OCI-LY7 (cell line): ENCODE measurements at regions not wholly inside any gene's neighbourhood (a gene's known extent, or its start where the extent isn't known, plus 50 kb on each side); places are given as distances from the start of the nearest gene placed in this dataset.
"Not testable (repeated sequence)": the region's sequence is repeated elsewhere in the genome, so short reads cannot be mapped to it uniquely, and the experiment has no call there.

Experiments used
- BruUV-seq: library from RNA; stranded (reverse); fragments of 400-500 nt; replicated peaks from 2 replicates; lab custom pipeline; 2021; lab: Mats Ljungman, UMichigan
- CTCF ChIA-PET: fragments of 300-600 bp; sonication (Branson Sonifier 250); formaldehyde crosslinking; loops from one replicate; lab custom pipeline; 2022; ENCODE audit warnings: antibody characterized with exemption; ENCODE audit not compliant: unreplicated experiment; lab: Charles Lee
- POLR2A ChIA-PET: fragments of 300-600 bp; sonication (Branson Sonifier 250); formaldehyde crosslinking; loops from one replicate; lab custom pipeline; 2022; ENCODE audit warnings: antibody characterized with exemption; lab: Charles Lee
- DNase-seq: peaks from one replicate; pipeline ENCODE4 v3.0.0-alpha.2; 2015; ENCODE audit warnings: low spot score
- H2AFZ ChIP-seq: fragments of 200-600 bp; sonication (generic), shearing (Covaris generic); 2 replicates; pipeline ENCODE4 v1.6.1; 2014; ENCODE audit warnings: mild to moderate bottlenecking, antibody characterized with exemption, low read length, moderate library complexity
- H3K27ac ChIP-seq: fragments of 200-600 bp; sonication (generic); 2 replicates; pipeline ENCODE4 v1.5.1; 2014; ENCODE audit warnings: mixed run types, low read depth, mild to moderate bottlenecking, moderate library complexity, low read length, inconsistent platforms; ENCODE audit not compliant: poor library complexity, severe bottlenecking
- H3K36me3 ChIP-seq: fragments of 200-600 bp; sonication (generic); 2 replicates; pipeline ENCODE4 v1.6.1; 2014; ENCODE audit warnings: mild to moderate bottlenecking, antibody characterized with exemption, low read length, moderate library complexity, mixed read lengths; ENCODE audit not compliant: insufficient read depth
- H3K4me1 ChIP-seq: fragments of 200-600 bp; sonication (generic); 2 replicates; pipeline ENCODE4 v1.5.1; 2014; ENCODE audit warnings: mild to moderate bottlenecking, low read length; ENCODE audit not compliant: insufficient read depth, poor library complexity, severe bottlenecking
- H3K4me2 ChIP-seq: fragments of 200-600 bp; sonication (generic); 2 replicates; pipeline ENCODE4 v1.6.1; 2014; ENCODE audit warnings: mild to moderate bottlenecking, low read length
- H3K4me3 ChIP-seq: fragments of 200-600 bp; sonication (generic); 2 replicates; pipeline ENCODE4 v1.5.1; 2014; ENCODE audit warnings: mild to moderate bottlenecking, low read depth, low read length; ENCODE audit not compliant: poor library complexity, severe bottlenecking
- H3K79me2 ChIP-seq: fragments of 200-600 bp; sonication (generic); 2 replicates; pipeline ENCODE4 v1.6.1; 2016; ENCODE audit warnings: low read depth, mild to moderate bottlenecking, low read length, moderate library complexity, mixed read lengths; ENCODE audit not compliant: insufficient read depth
- H3K9me2 ChIP-seq: fragments of 200-600 bp; sonication (generic); 2 replicates; pipeline ENCODE4 v1.6.1; 2016; ENCODE audit warnings: mild to moderate bottlenecking, low read length, mixed read lengths; ENCODE audit not compliant: insufficient read depth
- H3K9me3 ChIP-seq: fragments of 200-600 bp; sonication (generic); 2 replicates; pipeline ENCODE4 v1.6.1; 2014; ENCODE audit warnings: mild to moderate bottlenecking, mixed run types, low read length, mixed read lengths
- H4K20me1 ChIP-seq: fragments of 200-600 bp; sonication (generic); 2 replicates; pipeline ENCODE4 v1.6.1; 2014; ENCODE audit warnings: mild to moderate bottlenecking, antibody characterized with exemption, low read length, moderate library complexity, mixed read lengths; ENCODE audit not compliant: insufficient read depth
- intact Hi-C: fragments of 100-400 bp; cut with micrococcal nuclease; formaldehyde crosslinking; loops from one replicate; pipeline ENCODE4 v1.10.0; 2022; ENCODE audit not compliant: unreplicated experiment

GRCh38 chr7:150125831-150126230, 197.3 kb upstream of the LRRC61 start:
- H3K4me3 ChIP-seq, H2AFZ ChIP-seq, DNase-seq, H3K36me3 ChIP-seq, BruUV-seq, H3K4me2 ChIP-seq, H3K79me2 ChIP-seq, POLR2A ChIA-PET, H4K20me1 ChIP-seq, H3K9me3 ChIP-seq, H3K27ac ChIP-seq, H3K4me1 ChIP-seq, intact Hi-C loops, CTCF ChIA-PET, H3K9me2 ChIP-seq: not testable (repeated sequence)

- H3K4me3 ChIP-seq, intact Hi-C loops, H4K20me1 ChIP-seq, H3K36me3 ChIP-seq, CTCF ChIA-PET, POLR2A ChIA-PET, H3K9me2 ChIP-seq, BruUV-seq, H3K9me3 ChIP-seq, H3K4me2 ChIP-seq, H3K4me1 ChIP-seq, H3K27ac ChIP-seq, H3K79me2 ChIP-seq, DNase-seq, H2AFZ ChIP-seq: not testable (repeated sequence)
These were observed 188.7 kb upstream of the LRRC61 start for GRCh38 chr7:150134451-150134850.

DNA sequence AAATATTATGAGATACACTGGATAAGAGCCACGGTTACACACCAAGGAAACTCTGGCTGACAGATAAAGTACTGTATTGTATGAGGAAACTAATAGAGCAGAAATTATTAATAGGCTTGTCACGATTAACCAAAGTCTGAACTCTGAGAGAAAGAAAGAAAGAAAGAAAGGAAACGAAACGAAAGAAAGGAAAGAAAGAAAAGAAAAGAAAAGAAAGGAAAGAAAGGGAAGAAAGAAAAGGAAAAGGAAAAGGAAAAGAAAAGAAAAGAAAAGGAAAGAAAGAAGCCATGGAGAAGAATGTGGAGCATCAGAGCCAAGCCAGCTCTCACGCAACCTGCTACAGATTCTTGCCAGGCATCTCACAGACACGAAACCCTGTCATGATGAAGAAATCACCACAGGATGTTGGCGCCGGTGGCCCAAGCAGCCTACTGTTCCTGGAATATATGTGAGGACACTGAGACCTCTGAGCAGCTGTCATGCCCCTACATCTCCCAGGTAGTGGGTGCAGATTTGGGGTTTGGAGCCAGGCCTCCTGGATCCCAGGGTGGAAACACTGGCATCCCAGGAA, 187.4 kb upstream of the LRRC61 start:
- H3K4me1 ChIP-seq, H3K36me3 ChIP-seq, H3K9me3 ChIP-seq, CTCF ChIA-PET, DNase-seq, H3K27ac ChIP-seq, H2AFZ ChIP-seq, H3K79me2 ChIP-seq, POLR2A ChIA-PET, H3K4me3 ChIP-seq, H3K9me2 ChIP-seq, H3K4me2 ChIP-seq, intact Hi-C loops, BruUV-seq, H4K20me1 ChIP-seq: not testable (repeated sequence)

- H3K9me2 ChIP-seq, H3K36me3 ChIP-seq, H4K20me1 ChIP-seq, H3K79me2 ChIP-seq, H2AFZ ChIP-seq, POLR2A ChIA-PET, DNase-seq, H3K27ac ChIP-seq, H3K9me3 ChIP-seq, CTCF ChIA-PET, H3K4me1 ChIP-seq, H3K4me2 ChIP-seq, BruUV-seq, intact Hi-C loops, H3K4me3 ChIP-seq: not testable (repeated sequence)
These were observed 183.3 kb upstream of the LRRC61 start for GRCh38 chr7:150139840-150140239.

- H3K9me2 ChIP-seq, intact Hi-C loops, H3K36me3 ChIP-seq, H3K4me2 ChIP-seq, DNase-seq, POLR2A ChIA-PET, H4K20me1 ChIP-seq, H2AFZ ChIP-seq, BruUV-seq, H3K4me3 ChIP-seq, H3K4me1 ChIP-seq, H3K79me2 ChIP-seq, H3K27ac ChIP-seq, CTCF ChIA-PET, H3K9me3 ChIP-seq: not testable (repeated sequence)
These were observed 181.4 kb upstream of the LRRC61 start for GRCh38 chr7:150141525-150142345.

- POLR2A ChIA-PET, DNase-seq, H3K4me2 ChIP-seq, H3K9me2 ChIP-seq, intact Hi-C loops, CTCF ChIA-PET, H4K20me1 ChIP-seq, H3K36me3 ChIP-seq, H3K4me3 ChIP-seq, H3K27ac ChIP-seq, H3K4me1 ChIP-seq, BruUV-seq, H3K9me3 ChIP-seq, H2AFZ ChIP-seq, H3K79me2 ChIP-seq: not testable (repeated sequence)
These were observed 177.0 kb upstream of the LRRC61 start for GRCh38 chr7:150146124-150146523.
